ENCODE measurements at regions not wholly inside any gene's neighbourhood (a gene's known extent, or its start where the extent isn't known, plus 50 kb on each side); places are given as distances from the start of the nearest gene placed in this dataset.

GRCh38 chr3:153242896-153243295, 80.9 kb downstream of the RAP2B start:
- H3K27me3 Mint-ChIP-seq = no peaks in the 10 kb centered on the region
- H3K36me3 Mint-ChIP-seq = peaks cover 0 to 3% of the 10 kb centered on the region in 2 donors
- no peak overlapping the region for H3K4me3 Mint-ChIP-seq
- no peak overlapping the region for H3K27ac Mint-ChIP-seq
- H3K4me1 Mint-ChIP-seq = peaks cover 8 to 23% (median 14%) of the 10 kb centered on the region in 4 donors
- Histone ChIP-seq H3K9me3 (ENCODE audit: control insufficient read depth in 1 of 2, low read length in 2 of 2) (no peaks in the 10 kb centered on the region), H3K27me3 (ENCODE audit: insufficient read depth, low read length) (no peaks in the 10 kb centered on the region), H3K27ac (ENCODE audit: low read depth, low read length) (no peak overlapping the region), H3K4me1 (ENCODE audit: insufficient read depth, low read length) (peaks cover 1% of the 10 kb centered on the region), H3K36me3 (ENCODE audit: insufficient read depth, low read length) (no peaks in the 10 kb centered on the region), H3K4me3 (ENCODE audit: low read length in 2 of 2) (no peak overlapping the region)
- no peak for DNase-seq
- peaks cover 0 to 9% (median 2%) of the 10 kb centered on the region in 8 donors for H3K9me3 Mint-ChIP-seq
- CTCF ChIA-PET (ENCODE audit: partially characterized antibody) = no interaction called here
- POLR2A ChIA-PET (ENCODE audit: partially characterized antibody) = no interaction called here
- intact Hi-C loops (cut with micrococcal nuclease) = no loop called here

- no peak overlapping the region for H3K27ac ChIP-seq (ENCODE audit: low read depth, low read length)
- ChIA-PET CTCF (ENCODE audit: partially characterized antibody) (no interaction called here), POLR2A (ENCODE audit: partially characterized antibody) (no interaction called here)
- no peak overlapping the region for H3K4me3 Mint-ChIP-seq
- intact Hi-C loops (cut with micrococcal nuclease) = loop anchor here (5.0 kb wide), 1 partner anchor 42 kb away; no protein-coding TSS in a partner anchor
- no peak for DNase-seq
- peaks cover 0 to 3% of the 10 kb centered on the region in 2 donors for H3K36me3 Mint-ChIP-seq
- peaks cover 12% of the 10 kb centered on the region for H3K4me1 ChIP-seq (ENCODE audit: insufficient read depth, low read length)
- H3K36me3 ChIP-seq (ENCODE audit: insufficient read depth, low read length) = no peaks in the 10 kb centered on the region
- H3K27me3 ChIP-seq (ENCODE audit: insufficient read depth, low read length) = no peaks in the 10 kb centered on the region
- H3K27me3 Mint-ChIP-seq = no peaks in the 10 kb centered on the region
- H3K4me1 Mint-ChIP-seq = peaks cover 17 to 41% (median 27%) of the 10 kb centered on the region in 4 donors
- peaks cover 0 to 9% (median 1%) of the 10 kb centered on the region in 8 donors for H3K9me3 Mint-ChIP-seq
- H3K4me3 ChIP-seq (ENCODE audit: low read length in 2 of 2) = no peak overlapping the region
- peak overlapping the region in 1 of 7 donors; percentile 15 for H3K27ac Mint-ChIP-seq
- H3K9me3 ChIP-seq (ENCODE audit: control insufficient read depth in 1 of 2, low read length in 2 of 2) = no peaks in the 10 kb centered on the region
Observed at GRCh38 chr3:153244961-153245360, 82.9 kb downstream of the RAP2B start.

GRCh38 chr3:153245661-153246060, 83.6 kb downstream of the RAP2B start:
- peaks cover 12% of the 10 kb centered on the region for H3K4me1 ChIP-seq (ENCODE audit: insufficient read depth, low read length)
- H3K27ac Mint-ChIP-seq = peak overlapping the region in 2 of 7 donors; percentile 8 to 25
- POLR2A ChIA-PET (ENCODE audit: partially characterized antibody) = no interaction called here

GRCh38 chr3:153246331-153246730, 84.3 kb downstream of the RAP2B start:
- H3K36me3 Mint-ChIP-seq = peaks cover 0 to 3% of the 10 kb centered on the region in 2 donors
- Histone ChIP-seq H3K9me3 (ENCODE audit: control insufficient read depth in 1 of 2, low read length in 2 of 2) (no peaks in the 10 kb centered on the region), H3K36me3 (ENCODE audit: insufficient read depth, low read length) (no peaks in the 10 kb centered on the region), H3K27me3 (ENCODE audit: insufficient read depth, low read length) (no peaks in the 10 kb centered on the region), H3K4me3 (ENCODE audit: low read length in 2 of 2) (no peak overlapping the region), H3K4me1 (ENCODE audit: insufficient read depth, low read length) (peaks cover 12% of the 10 kb centered on the region), H3K27ac (ENCODE audit: low read depth, low read length) (no peak overlapping the region)
- CTCF ChIA-PET (ENCODE audit: partially characterized antibody) = no interaction called here
- H3K4me1 Mint-ChIP-seq = peaks cover 19 to 49% (median 32%) of the 10 kb centered on the region in 4 donors
- no peak overlapping the region for H3K27ac Mint-ChIP-seq
- no peak overlapping the region for H3K4me3 Mint-ChIP-seq
- intact Hi-C loops (cut with micrococcal nuclease) = loop anchor here (5.0 kb wide), 1 partner anchor 41 kb away; no protein-coding TSS in a partner anchor
- H3K27me3 Mint-ChIP-seq = no peaks in the 10 kb centered on the region
- DNase-seq = no peak
- H3K9me3 Mint-ChIP-seq = peaks cover 0 to 9% (median 1%) of the 10 kb centered on the region in 8 donors
- POLR2A ChIA-PET (ENCODE audit: partially characterized antibody) = no interaction called here

More at GRCh38 chr3:153245661-153246060, 83.6 kb downstream of the RAP2B start:
- Mint-ChIP-seq H3K27me3 (no peaks in the 10 kb centered on the region), H3K36me3 (peaks cover 0 to 3% of the 10 kb centered on the region in 2 donors), H3K4me3 (no peak overlapping the region), H3K4me1 (peaks cover 19 to 48% (median 32%) of the 10 kb centered on the region in 4 donors), H3K9me3 (peaks cover 0 to 9% (median 1%) of the 10 kb centered on the region in 8 donors)
- H3K9me3 ChIP-seq (ENCODE audit: control insufficient read depth in 1 of 2, low read length in 2 of 2) = no peaks in the 10 kb centered on the region
- no peaks in the 10 kb centered on the region for H3K27me3 ChIP-seq (ENCODE audit: insufficient read depth, low read length)
- CTCF ChIA-PET (ENCODE audit: partially characterized antibody) = no interaction called here
- H3K36me3 ChIP-seq (ENCODE audit: insufficient read depth, low read length) = no peaks in the 10 kb centered on the region
- no peak for DNase-seq
- intact Hi-C loops (cut with micrococcal nuclease) = loop anchor here (5.0 kb wide), 1 partner anchor 42 kb away; no protein-coding TSS in a partner anchor
- no peak overlapping the region for H3K27ac ChIP-seq (ENCODE audit: low read depth, low read length)
- H3K4me3 ChIP-seq (ENCODE audit: low read length in 2 of 2) = no peak overlapping the region

GRCh38 chr3:153246806-153247205, 84.8 kb downstream of the RAP2B start:
- Histone ChIP-seq H3K27me3 (ENCODE audit: insufficient read depth, low read length) (no peaks in the 10 kb centered on the region), H3K27ac (ENCODE audit: low read depth, low read length) (no peak overlapping the region), H3K4me3 (ENCODE audit: low read length in 2 of 2) (no peak overlapping the region), H3K9me3 (ENCODE audit: control insufficient read depth in 1 of 2, low read length in 2 of 2) (no peaks in the 10 kb centered on the region), H3K36me3 (ENCODE audit: insufficient read depth, low read length) (no peaks in the 10 kb centered on the region), H3K4me1 (ENCODE audit: insufficient read depth, low read length) (peaks cover 12% of the 10 kb centered on the region)
- peaks cover 19 to 46% (median 32%) of the 10 kb centered on the region in 4 donors for H3K4me1 Mint-ChIP-seq
- H3K9me3 Mint-ChIP-seq = peaks cover 0 to 9% (median 2%) of the 10 kb centered on the region in 8 donors
- no peak overlapping the region for H3K4me3 Mint-ChIP-seq
- H3K36me3 Mint-ChIP-seq = peaks cover 0 to 3% of the 10 kb centered on the region in 2 donors
- no peak overlapping the region for H3K27ac Mint-ChIP-seq
- intact Hi-C loops (cut with micrococcal nuclease) = loop anchor here (5.0 kb wide), 1 partner anchor 40 kb away; no protein-coding TSS in a partner anchor
- CTCF ChIA-PET (ENCODE audit: partially characterized antibody) = interaction anchor here (0.6 to 2.5 kb wide), 2 partner anchors 21 to 83 kb away, joined by 3 to 8 read pairs; no protein-coding TSS in a partner anchor
- no peak for DNase-seq
- POLR2A ChIA-PET (ENCODE audit: partially characterized antibody) = interaction anchor here (2.5 kb wide), 1 partner anchor 24 kb away, joined by 24 read pairs; no protein-coding TSS in a partner anchor
- no peaks in the 10 kb centered on the region for H3K27me3 Mint-ChIP-seq

GRCh38 chr3:153247331-153248330, 85.6 kb downstream of the RAP2B start:
- no peaks in the 10 kb centered on the region for H3K9me3 ChIP-seq (ENCODE audit: control insufficient read depth in 1 of 2, low read length in 2 of 2)
- H3K27ac Mint-ChIP-seq = peak overlapping the region in 4 of 7 donors; percentile 6 to 81 (median 75)
- ChIA-PET CTCF (ENCODE audit: partially characterized antibody) (interaction anchor here (0.6 to 2.5 kb wide), 3 partner anchors 20 to 84 kb away, joined by 3 to 8 read pairs (median 4); no protein-coding TSS in a partner anchor), POLR2A (ENCODE audit: partially characterized antibody) (interaction anchor here (0.6 to 2.5 kb wide), 7 partner anchors 25 to 379 kb away, joined by 3 to 24 read pairs (median 4); no protein-coding TSS in a partner anchor)
- H3K27me3 Mint-ChIP-seq = no peaks in the 10 kb centered on the region
- peaks cover 16 to 43% (median 31%) of the 10 kb centered on the region in 4 donors for H3K4me1 Mint-ChIP-seq
- H3K27ac ChIP-seq (ENCODE audit: low read depth, low read length) = no peak overlapping the region
- no peak for DNase-seq
- peak overlapping the region in 1 of 8 donors; percentile 48 for H3K4me3 Mint-ChIP-seq
- H3K4me3 ChIP-seq (ENCODE audit: low read length in 2 of 2) = no peak overlapping the region
- H3K4me1 ChIP-seq (ENCODE audit: insufficient read depth, low read length) = peaks cover 12% of the 10 kb centered on the region
- peaks cover 0 to 3% of the 10 kb centered on the region in 2 donors for H3K36me3 Mint-ChIP-seq
- no peaks in the 10 kb centered on the region for H3K36me3 ChIP-seq (ENCODE audit: insufficient read depth, low read length)
- peaks cover 0 to 5% (median 1%) of the 10 kb centered on the region in 8 donors for H3K9me3 Mint-ChIP-seq
- H3K27me3 ChIP-seq (ENCODE audit: insufficient read depth, low read length) = no peaks in the 10 kb centered on the region
- intact Hi-C loops (cut with micrococcal nuclease) = loop anchor here (5.0 kb wide), 1 partner anchor 40 kb away; no protein-coding TSS in a partner anchor

Data from CD4-positive, alpha-beta memory T cell (primary cell).